Pulmonary artery endothelial cell (primary cell): ENCODE measurements at regions not wholly inside any gene's neighbourhood (a gene's known extent, or its start where the extent isn't known, plus 50 kb on each side); places are given as distances from the start of the nearest gene placed in this dataset.

Experiments
- DNase-seq: peaks from one replicate; pipeline ENCODE4 v3.0.0-alpha.2; 2011; ENCODE audit warnings: low read depth, low spot score

DNA sequence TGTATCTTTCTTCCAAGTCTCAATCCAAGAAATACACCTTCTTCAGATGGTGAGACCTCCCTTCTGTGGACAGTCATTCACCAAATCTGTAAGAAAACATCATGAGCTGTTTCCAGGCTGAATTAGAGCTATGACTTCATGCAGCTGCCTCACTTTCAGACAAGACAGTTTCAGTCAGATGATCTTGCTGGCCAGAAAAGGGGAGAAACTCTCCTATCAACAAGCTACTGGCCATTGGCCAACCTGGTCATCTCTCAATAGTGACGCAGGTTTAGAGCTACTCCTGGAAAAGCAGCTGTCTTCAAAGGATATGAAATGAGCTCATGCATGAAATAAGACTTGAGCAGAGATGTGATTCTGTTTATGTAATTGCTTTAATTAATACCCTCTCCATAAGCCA lies 69.6 kb upstream of the NDP start:
- DNase-seq, result no peak

DNA sequence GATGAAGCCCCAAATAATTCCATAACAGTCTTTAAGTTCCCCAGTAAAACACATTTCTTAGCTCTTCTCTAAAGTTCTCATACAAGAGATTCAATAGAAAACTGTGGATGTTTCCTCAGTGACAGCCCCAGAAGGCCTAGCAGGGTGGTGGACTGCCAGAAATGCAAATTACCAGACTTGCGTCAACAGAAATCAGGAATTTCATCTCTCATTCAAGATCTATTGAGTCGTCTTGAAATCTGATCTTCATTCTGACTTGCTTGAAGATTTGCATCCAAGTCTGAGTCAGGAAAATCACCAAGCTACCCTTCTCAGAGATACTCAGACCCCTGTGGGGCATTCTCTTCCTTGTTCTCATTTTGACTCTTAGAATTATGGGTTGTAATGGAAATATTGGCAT lies 68.9 kb upstream of the NDP start:
- no peak for DNase-seq

DNA sequence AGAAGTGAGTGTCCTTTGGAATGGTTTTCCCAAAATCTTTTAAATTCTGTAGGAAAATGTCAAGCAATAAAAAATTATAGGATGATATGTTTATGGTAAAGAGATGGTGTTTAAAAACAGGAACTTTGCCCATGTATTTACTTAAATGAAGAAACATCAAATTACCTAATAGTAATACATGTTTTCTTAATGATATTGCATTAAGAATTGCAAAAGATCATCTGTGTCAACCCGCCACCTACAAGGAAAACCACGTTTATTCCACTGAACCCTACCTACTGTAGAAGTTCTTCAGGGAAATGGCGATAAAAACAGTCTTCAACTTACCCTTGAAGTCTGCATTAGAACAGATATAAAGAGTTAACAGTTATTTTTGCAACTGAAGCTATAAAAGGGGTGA lies 67.2 kb upstream of the NDP start:
- DNase-seq, result no peak

DNA sequence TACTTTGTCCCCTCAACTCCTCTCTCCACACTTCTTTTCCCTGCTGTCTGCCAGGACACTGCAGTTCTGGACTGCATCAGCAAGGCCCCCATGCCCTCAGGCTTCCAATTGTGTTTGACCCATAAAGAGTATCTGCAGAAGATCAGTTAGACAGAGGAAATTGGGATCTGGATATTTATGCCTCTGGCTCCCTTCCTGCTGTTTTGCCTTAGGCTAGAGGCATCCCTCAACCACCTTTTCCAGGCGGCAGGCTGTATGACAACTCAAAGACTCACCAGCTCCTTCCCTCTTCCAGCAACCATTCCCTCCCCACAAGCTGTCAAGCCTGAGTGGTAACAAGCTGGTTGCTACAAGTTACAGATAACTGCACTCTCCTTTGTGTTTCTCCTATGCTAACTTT lies 66.4 kb upstream of the NDP start:
- no peak for DNase-seq

DNA sequence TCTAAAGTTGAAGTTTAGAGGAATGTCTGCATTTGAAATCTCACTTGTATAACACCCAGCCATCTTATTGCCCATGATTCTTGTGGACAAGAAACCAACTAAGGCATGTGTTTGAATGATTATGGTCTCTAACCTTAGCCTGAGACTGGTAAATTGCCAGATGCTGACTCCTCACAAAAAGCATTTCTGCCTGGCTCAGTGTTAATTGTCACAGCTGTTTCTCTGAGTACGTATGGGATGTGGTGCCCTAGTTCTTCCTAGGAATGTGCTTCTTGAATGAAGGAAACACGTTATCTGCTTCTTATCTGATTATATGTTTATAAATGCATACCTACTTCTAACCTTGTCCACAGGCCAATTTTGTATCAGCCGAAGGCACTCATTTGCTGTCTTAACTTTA lies 63.1 kb upstream of the NDP start:
- peak; percentile 5 for DNase-seq

DNA sequence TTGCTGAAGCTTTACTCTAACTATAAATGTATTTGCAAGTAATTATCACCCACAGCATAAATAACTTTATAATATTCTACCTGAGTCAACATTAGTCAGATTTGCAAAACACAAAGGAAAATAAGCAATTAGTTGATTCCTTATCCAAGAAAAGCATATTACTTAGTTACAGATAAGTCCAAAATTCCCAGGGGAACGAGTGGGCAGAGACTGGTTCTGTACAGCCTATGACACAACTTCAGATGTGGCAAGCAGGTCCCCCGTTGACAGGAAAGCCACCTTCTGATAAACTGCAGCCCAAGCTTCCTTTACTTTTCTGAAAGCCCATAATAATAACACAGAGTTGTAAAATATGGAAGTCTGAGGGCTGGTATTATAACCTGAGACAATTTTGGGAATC lies 62.4 kb upstream of the NDP start:
- no peak for DNase-seq

DNA sequence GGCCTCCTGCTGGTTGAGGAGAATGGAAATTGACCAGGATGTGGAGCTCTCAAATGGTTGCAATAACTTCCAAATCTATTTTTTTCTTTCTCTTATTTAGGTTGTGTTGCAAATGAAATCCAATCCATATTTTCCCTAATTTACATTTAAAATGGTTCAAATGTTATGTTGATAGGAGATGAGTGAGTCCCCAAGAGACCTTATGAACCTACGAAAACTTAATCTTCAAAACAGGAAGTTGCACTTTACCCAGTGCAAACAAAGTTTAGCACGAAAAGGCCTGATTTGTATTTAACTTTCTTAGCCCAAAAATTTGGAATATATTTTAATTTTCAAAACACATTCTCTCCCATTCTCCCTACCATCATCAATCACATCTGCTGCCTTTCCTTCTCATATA lies 59.3 kb upstream of the NDP start:
- no peak for DNase-seq

DNA sequence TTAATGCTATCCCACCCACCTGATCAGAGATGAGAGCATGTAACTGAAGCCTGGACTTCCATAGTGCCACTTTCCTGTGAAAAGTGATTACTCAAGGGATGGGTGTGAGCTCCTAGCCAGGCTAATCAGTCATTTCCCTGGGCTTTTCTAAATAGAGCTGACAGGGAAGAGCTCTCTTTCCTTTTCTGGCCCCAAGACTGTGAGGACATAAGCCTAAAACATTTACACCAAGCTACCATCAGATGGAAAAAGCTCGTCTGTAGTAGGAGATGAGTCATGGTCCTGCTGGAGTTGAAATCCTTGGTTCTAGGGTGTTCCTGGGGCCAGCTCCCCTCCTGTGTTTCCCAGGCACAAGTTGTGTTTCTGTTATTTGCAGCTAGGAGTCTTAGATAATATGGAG lies 52.4 kb upstream of the NDP start:
- no peak for DNase-seq
